K562 (cell line): ENCODE measurements at regions not wholly inside any gene's neighbourhood (a gene's known extent, or its start where the extent isn't known, plus 50 kb on each side); places are given as distances from the start of the nearest gene placed in this dataset.

Experiments
- ATAC-seq: fragments of 200-7000 bp; cut with Tn5 transposase; 3 replicates; pipeline ENCODE4 v1.9.1; 2020; ENCODE audit warnings: moderate library complexity
- BruUV-seq: library from RNA; stranded (reverse); fragments of 400-500 nt; replicated peaks from 2 replicates; lab custom pipeline; 2021; lab: Mats Ljungman, UMichigan
- CTCF ChIA-PET: fragments of 300-600 bp; formaldehyde crosslinking; extraction: SDS; loops from one replicate; lab custom pipeline; 2021; ENCODE audit warnings: low intra/inter-chr PET ratio; lab: Yijun Ruan, JAX
- POLR2A ChIA-PET: fragments of 300-600, 350-650 bp; sonication (Branson Sonifier 250); formaldehyde crosslinking; extraction: SDS; loops from one replicate; lab custom pipeline; 2021; ENCODE audit warnings: antibody characterized with exemption, inconsistent platforms; lab: Yijun Ruan, JAX
- DNase-seq, 4 experiments: peaks; one replicate each; pipeline versions ENCODE4 v3.0.0 to v3.0.0-alpha.2; 2011 to 2018; ENCODE audit warnings: low spot score in 3 of 4, mixed read lengths in 3 of 4; ENCODE audit errors: extremely low read depth in 1 of 4
- FAIRE-seq: peaks from 2 replicates; lab custom pipeline; 2011; peaks lifted over from hg19 to GRCh38; lab: Jason Lieb, UNC
- H2AFZ ChIP-seq: 2 replicates; pipeline ENCODE4 v1.6.0; 2011; ENCODE audit warnings: low read depth, low read length, control low read depth, inconsistent platforms
- H3K27ac ChIP-seq: fragments of 200-600 bp; 3 replicates; pipeline ENCODE4 v1.8.0; 2011; ENCODE audit warnings: low read depth, mild to moderate bottlenecking, control low read depth, inconsistent platforms, low read length, moderate library complexity, mixed read lengths; ENCODE audit errors: extremely low read depth
- H3K27me3 ChIP-seq, 2 experiments: fragments of 300-600 bp in 1 of 2; 2 replicates in 1 of 2; 3 replicates in 1 of 2; pipeline versions ENCODE4 v1.6.0 to v1.8.0; 2011; ENCODE audit warnings: inconsistent platforms in 2 of 2, low read length in 2 of 2, mild to moderate bottlenecking in 1 of 2, mixed read lengths in 1 of 2, moderate library complexity in 1 of 2; ENCODE audit not compliant: control insufficient read depth in 2 of 2, insufficient read depth in 2 of 2
- H3K36me3 ChIP-seq: fragments of 300-600 bp; 3 replicates; pipeline ENCODE4 v1.8.0; 2011; ENCODE audit warnings: mild to moderate bottlenecking, low read length, inconsistent platforms; ENCODE audit not compliant: control insufficient read depth, insufficient read depth
- H3K4me1 ChIP-seq, 2 experiments: fragments of 200-600 bp in 1 of 2; replicated peaks in 1 of 2; 2 replicates in 1 of 2; 3 replicates in 1 of 2; pipeline versions ENCODE4 v1.5.1 to v1.8.0; 2011; ENCODE audit warnings: inconsistent platforms in 2 of 2, low read length in 2 of 2, mild to moderate bottlenecking in 1 of 2, mixed read lengths in 1 of 2, moderate library complexity in 1 of 2; ENCODE audit not compliant: control insufficient read depth in 2 of 2, insufficient read depth in 2 of 2
- H3K4me2 ChIP-seq: 2 replicates; pipeline ENCODE4 v1.6.1; 2011; ENCODE audit warnings: low read length, control low read depth, inconsistent platforms, mixed read lengths; ENCODE audit not compliant: insufficient read depth
- H3K4me3 ChIP-seq: fragments of 200-600 bp; sonication (generic), shearing (Covaris generic); 2 replicates; pipeline ENCODE4 v1.5.1; 2016; ENCODE audit warnings: control low read depth, inconsistent platforms
- H3K79me2 ChIP-seq: fragments of 200-600 bp; 3 replicates; pipeline ENCODE4 v1.8.0; 2011; ENCODE audit warnings: low read length, inconsistent platforms; ENCODE audit not compliant: control insufficient read depth, insufficient read depth
- H3K9ac ChIP-seq, 2 experiments: 2 replicates each; pipeline versions ENCODE4 v1.6.0 to v1.6.1; 2011; ENCODE audit warnings: low read depth in 2 of 2, low read length in 2 of 2, control low read depth in 1 of 2, inconsistent platforms in 1 of 2, mild to moderate bottlenecking in 1 of 2, mixed read lengths in 1 of 2; ENCODE audit not compliant: insufficient read depth in 1 of 2
- H3K9me1 ChIP-seq: one replicate; pipeline ENCODE4 v1.6.0; 2011; ENCODE audit warnings: inconsistent platforms, mild to moderate bottlenecking, low read length, moderate library complexity; ENCODE audit not compliant: control insufficient read depth, insufficient read depth
- H3K9me3 ChIP-seq: replicated peaks from 2 replicates; pipeline ENCODE4 v1.5.1; 2011; ENCODE audit warnings: low read depth, low read length, inconsistent platforms; ENCODE audit not compliant: control insufficient read depth, insufficient read depth
- H4K20me1 ChIP-seq: replicated peaks from 2 replicates; pipeline ENCODE4 v1.6.1; 2011; ENCODE audit warnings: low read length, inconsistent platforms, mixed read lengths; ENCODE audit not compliant: control insufficient read depth, insufficient read depth
- ATF2 ChIP-seq: sonication (generic); formaldehyde crosslinking; IDR thresholded peaks from 2 replicates; pipeline ENCODE4 v1.8.1; 2022; ENCODE audit warnings: missing genetic modification reagents
- BDP1 ChIP-seq: IDR thresholded peaks from 3 replicates; pipeline ENCODE4 v1.6.1; 2011; ENCODE audit not compliant: insufficient read length, insufficient read depth
- ELF1 ChIP-seq: fragments of 200-800 bp; sonication (Bioruptor generic); IDR thresholded peaks from 2 replicates; pipeline ENCODE4 v1.6.1; 2016; ENCODE audit warnings: missing genetic modification characterization, missing compliant biosample characterization
- EP400 ChIP-seq: fragments of 450-650 bp; IDR thresholded peaks from 2 replicates; pipeline ENCODE4 v1.6.1; 2017; ENCODE audit warnings: antibody characterized with exemption, mild to moderate bottlenecking, moderate library complexity
- IRF2 ChIP-seq: sonication (generic); formaldehyde crosslinking; IDR thresholded peaks from 2 replicates; pipeline ENCODE4 v1.8.1; 2022; ENCODE audit warnings: mild to moderate bottlenecking, missing genetic modification reagents
- NFRKB ChIP-seq: fragments of 450-650 bp; IDR thresholded peaks from 2 replicates; pipeline ENCODE4 v1.6.1; 2016; ENCODE audit warnings: low read depth
- NFYB ChIP-seq: IDR thresholded peaks from 2 replicates; pipeline ENCODE4 v1.6.1; 2011; ENCODE audit warnings: mild to moderate bottlenecking, moderate library complexity; ENCODE audit not compliant: insufficient read length; ENCODE audit errors: extremely low read depth
- PREB ChIP-seq: sonication (generic); formaldehyde crosslinking; IDR thresholded peaks from 2 replicates; pipeline ENCODE4 v1.8.1; 2023; ENCODE audit warnings: mild to moderate bottlenecking, missing genetic modification reagents
- PTBP1 ChIP-seq: fragments of 200-400 bp; formaldehyde crosslinking; IDR thresholded peaks from 2 replicates; pipeline ENCODE4 v1.6.1; 2017; ENCODE audit warnings: low read depth, low read length
- RBM22 ChIP-seq: fragments of 200-400 bp; formaldehyde crosslinking; IDR thresholded peaks from 2 replicates; pipeline ENCODE4 v1.6.1; 2018; ENCODE audit warnings: low read length, low read depth; ENCODE audit not compliant: poor library complexity, severe bottlenecking
- SPI1 ChIP-seq: IDR thresholded peaks from 2 replicates; pipeline ENCODE4 v1.6.1; 2011; ENCODE audit warnings: low read depth, low read length, control low read depth, borderline replicate concordance
- SRSF9 ChIP-seq: fragments of 200-400 bp; formaldehyde crosslinking; IDR thresholded peaks from 2 replicates; pipeline ENCODE4 v1.6.1; 2017; ENCODE audit warnings: low read depth, low read length, borderline replicate concordance
- STAG1 ChIP-seq: sonication (generic); formaldehyde crosslinking; IDR thresholded peaks from 2 replicates; pipeline ENCODE4 v1.5.0; 2020; ENCODE audit warnings: missing genetic modification reagents, borderline replicate concordance
- ZBTB26 ChIP-seq: fragments of 450-650 bp; formaldehyde crosslinking; IDR thresholded peaks from 2 replicates; pipeline ENCODE4 v1.4.0; 2022; ENCODE audit warnings: missing genetic modification characterization
- ZC3H8 ChIP-seq: fragments of 450-650 bp; IDR thresholded peaks from 2 replicates; pipeline ENCODE4 v1.6.1; 2017
- ZNF165 ChIP-seq: fragments of 250-450 bp; sonication (Bioruptor Pico); IDR thresholded peaks from 2 replicates; pipeline ENCODE4 v1.4.0; 2020; ENCODE audit warnings: borderline replicate concordance
- ZNF449 ChIP-seq: fragments of 250-450 bp; sonication (Bioruptor Pico); IDR thresholded peaks from 2 replicates; pipeline ENCODE4 v1.8.0; 2022; ENCODE audit warnings: moderate library complexity, mild to moderate bottlenecking, inconsistent platforms
- ZNF583 ChIP-seq: fragments of 250-450 bp; sonication (Bioruptor Pico); IDR thresholded peaks from 2 replicates; pipeline ENCODE4 v1.4.0; 2020
- ZNF717 ChIP-seq: fragments of 250-450 bp; sonication (Bioruptor Pico); IDR thresholded peaks from 2 replicates; pipeline ENCODE4 v1.5.0; 2021
- WGBS: fragments of 100-300 bp; shearing (Covaris generic); methylation state at CpG from one replicate; pipeline ENCODE4 v1.1.6; 2016; ENCODE audit warnings: low coverage, mixed read lengths; ENCODE audit not compliant: insufficient coverage; ENCODE audit errors: missing lambda C conversion rate; 5-methylcytosine and 5-hydroxymethylcytosine counted together
- in situ Hi-C: fragments of 300-500 bp; cut with MboI; formaldehyde crosslinking; loops from 4 replicates; pipeline ENCODE4 v1.15.0; 2018; ENCODE audit warnings: inconsistent platforms, mixed read lengths
- intact Hi-C: fragments of 100-400 bp; cut with micrococcal nuclease; formaldehyde crosslinking; loops from 2 replicates; pipeline ENCODE4 v1.14.2; 2022

- FAIRE-seq, result no peak
- under 1% methylated on average over 6 of the region's 6 CpGs for WGBS
- ATAC-seq, result no peak
- H3K9ac ChIP-seq, result no peak overlapping the region
- H3K27me3 ChIP-seq, result no peaks in the 10 kb centered on the region
- H3K4me3 ChIP-seq, result no peak overlapping the region
- TF ChIP-seq ZNF583 (CRISPR knock-in tag), result no peak
- no peak for TF ChIP-seq EP400
- no peak for TF ChIP-seq ZNF165
- TF ChIP-seq ZNF717 (CRISPR knock-in tag), result no peak
- no peak for TF ChIP-seq STAG1 (CRISPR knock-in tag)
- no peak for TF ChIP-seq ATF2 (CRISPR knock-in tag)
- TF ChIP-seq NFRKB, result no peak
- TF ChIP-seq BDP1, result no peak
- TF ChIP-seq IRF2 (CRISPR knock-in tag), result no peak
- no peak for TF ChIP-seq SPI1
- no peak for TF ChIP-seq NFYB
- TF ChIP-seq SRSF9, result no peak
- no peak for TF ChIP-seq ZC3H8
- TF ChIP-seq PREB, result no peak
- no peak for TF ChIP-seq ELF1 (tag)
- no peak for TF ChIP-seq RBM22
- no peak for TF ChIP-seq ZNF449 (CRISPR knock-in tag)
- TF ChIP-seq ZBTB26 (CRISPR knock-in tag), result no peak
- TF ChIP-seq PTBP1, result no peak
- TF ChIP-seq, all 486 proteins: peak for 0
- ChIA-PET POLR2A (no interaction called here), CTCF (no interaction called here)
- in situ Hi-C loops (no loop called here), intact Hi-C loops (no loop called here)
- no peaks in the 10 kb centered on the region for H3K9me1 ChIP-seq
- H3K27ac ChIP-seq, result no peak overlapping the region
- H3K36me3 ChIP-seq, result no peaks in the 10 kb centered on the region
- H3K4me1 ChIP-seq, result no peaks in the 10 kb centered on the region
- H2AFZ ChIP-seq, result no peak overlapping the region
- no TSS peak for BruUV-seq
- H3K79me2 ChIP-seq, result no peaks in the 10 kb centered on the region
- H3K4me2 ChIP-seq, result no peak overlapping the region
- H4K20me1 ChIP-seq, result no peaks in the 10 kb centered on the region
- no peaks in the 10 kb centered on the region; the same call in 1 of the 2 replicates for H3K9me3 ChIP-seq
- no peak for DNase-seq
These were observed 162.4 kb upstream of the TGFBR2 start for GRCh38 chr3:30443756-30444673.
